IMR-90 (cell line): ENCODE measurements at regions not wholly inside any gene's neighbourhood (a gene's known extent, or its start where the extent isn't known, plus 50 kb on each side); places are given as distances from the start of the nearest gene placed in this dataset.

Experiments used
- ATAC-seq: fragments of 200-7000 bp; cut with Tn5 transposase; 2 replicates; pipeline ENCODE4 v1.9.1; 2020; ENCODE audit warnings: low read depth, mild to moderate bottlenecking, moderate library complexity
- BruUV-seq: library from RNA; stranded (reverse); fragments of 400-500 nt; replicated peaks from 2 replicates; lab custom pipeline; 2021; lab: Mats Ljungman, UMichigan
- CTCF ChIA-PET: fragments of 300-600 bp; formaldehyde crosslinking; extraction: SDS; loops from one replicate; lab custom pipeline; 2021; ENCODE audit warnings: antibody characterized with exemption; lab: Yijun Ruan, JAX
- POLR2A ChIA-PET: fragments of 300-600 bp; sonication (Branson Sonifier 250); formaldehyde crosslinking; loops from one replicate; lab custom pipeline; 2022; ENCODE audit warnings: antibody characterized with exemption; ENCODE audit not compliant: unreplicated experiment; lab: Charles Lee
- DNase-seq: peaks from one replicate; pipeline ENCODE4 v3.0.0; 2013
- H2AFZ ChIP-seq: replicated peaks from 2 replicates; pipeline ENCODE3; 2013; ENCODE audit warnings: low read length, mild to moderate bottlenecking; ENCODE audit not compliant: poor library complexity
- H2AK5ac ChIP-seq: 2 replicates; pipeline ENCODE4 v1.6.1; 2013; ENCODE audit warnings: low read depth, low read length, inconsistent platforms
- H2AK9ac ChIP-seq: replicated peaks from 2 replicates; pipeline ENCODE3; 2013; ENCODE audit warnings: mild to moderate bottlenecking, low read depth, low read length, moderate library complexity; ENCODE audit not compliant: poor library complexity
- H2BK120ac ChIP-seq: 2 replicates; pipeline ENCODE4 v1.6.1; 2013; ENCODE audit warnings: low read depth, low read length, inconsistent platforms
- H2BK15ac ChIP-seq: 3 replicates; pipeline ENCODE4 v1.6.1; 2013; ENCODE audit warnings: low read depth, low read length, inconsistent platforms
- H2BK20ac ChIP-seq: 2 replicates; pipeline ENCODE4 v1.6.1; 2013; ENCODE audit warnings: low read depth, mild to moderate bottlenecking, inconsistent platforms, low read length, moderate library complexity
- H2BK5ac ChIP-seq: 2 replicates; pipeline ENCODE4 v1.6.1; 2013; ENCODE audit warnings: mild to moderate bottlenecking, low read depth, low read length, inconsistent platforms; ENCODE audit not compliant: poor library complexity, severe bottlenecking
- H3K14ac ChIP-seq: replicated peaks from 2 replicates; pipeline ENCODE4 v1.6.1; 2013; ENCODE audit warnings: low read depth, low read length, inconsistent platforms
- H3K18ac ChIP-seq: 2 replicates; pipeline ENCODE4 v1.6.1; 2013; ENCODE audit warnings: low read depth, low read length, control low read depth
- H3K23ac ChIP-seq: 2 replicates; pipeline ENCODE4 v1.6.1; 2013; ENCODE audit warnings: low read depth, low read length, inconsistent platforms
- H3K27ac ChIP-seq: 2 replicates; pipeline ENCODE4 v1.5.1; 2013; ENCODE audit warnings: mild to moderate bottlenecking, control low read depth, low read length; ENCODE audit not compliant: insufficient read depth
- H3K27me3 ChIP-seq: 2 replicates; pipeline ENCODE4 v1.6.1; 2013; ENCODE audit warnings: low read length; ENCODE audit not compliant: control insufficient read depth, insufficient read depth
- H3K36me3 ChIP-seq: 2 replicates; pipeline ENCODE4 v1.6.1; 2013; ENCODE audit warnings: low read length, mixed read lengths; ENCODE audit not compliant: control insufficient read depth, insufficient read depth
- H3K4ac ChIP-seq: 2 replicates; pipeline ENCODE4 v1.6.1; 2013; ENCODE audit warnings: low read depth, low read length, inconsistent platforms
- H3K4me1 ChIP-seq: 2 replicates; pipeline ENCODE4 v1.6.1; 2013; ENCODE audit warnings: low read length, mixed read lengths; ENCODE audit not compliant: control insufficient read depth, insufficient read depth
- H3K4me2 ChIP-seq: 2 replicates; pipeline ENCODE4 v1.6.1; 2013; ENCODE audit warnings: low read depth, mild to moderate bottlenecking, control low read depth, low read length, moderate library complexity
- H3K4me3 ChIP-seq: 2 replicates; pipeline ENCODE4 v1.5.1; 2013; ENCODE audit warnings: low read depth, mild to moderate bottlenecking, control low read depth, low read length, moderate library complexity; ENCODE audit not compliant: insufficient read depth
- H3K56ac ChIP-seq: 2 replicates; pipeline ENCODE4 v1.6.1; 2013; ENCODE audit warnings: low read length, inconsistent platforms; ENCODE audit not compliant: insufficient read depth; ENCODE audit errors: extremely low read depth
- H3K79me1 ChIP-seq, 2 experiments: 2 replicates each; pipeline ENCODE4 v1.6.1; 2013; ENCODE audit warnings: low read length in 2 of 2, inconsistent platforms in 1 of 2, low read depth in 1 of 2
- H3K9ac ChIP-seq: 2 replicates; pipeline ENCODE4 v1.6.1; 2013; ENCODE audit warnings: low read depth, low read length, control low read depth
- H3K9me1 ChIP-seq: 2 replicates; pipeline ENCODE4 v1.6.1; 2013; ENCODE audit warnings: low read length, inconsistent platforms; ENCODE audit not compliant: insufficient read depth
- H3K9me3 ChIP-seq: 2 replicates; pipeline ENCODE4 v1.6.1; 2013; ENCODE audit warnings: low read length; ENCODE audit not compliant: control insufficient read depth, insufficient read depth
- H4K20me1 ChIP-seq: 2 replicates; pipeline ENCODE4 v1.6.1; 2013; ENCODE audit warnings: low read length, inconsistent platforms; ENCODE audit not compliant: insufficient read depth
- H4K5ac ChIP-seq: 2 replicates; pipeline ENCODE4 v1.6.1; 2013; ENCODE audit warnings: mild to moderate bottlenecking, low read depth, low read length, control low read depth
- H4K8ac ChIP-seq, 2 experiments: 2 replicates each; pipeline ENCODE4 v1.6.1; 2013; ENCODE audit warnings: low read depth in 2 of 2, low read length in 2 of 2, control low read depth in 1 of 2, inconsistent platforms in 1 of 2
- H4K91ac ChIP-seq: 2 replicates; pipeline ENCODE4 v1.6.1; 2013; ENCODE audit warnings: low read depth, low read length, inconsistent platforms; ENCODE audit not compliant: insufficient read depth
- MXI1 ChIP-seq: IDR thresholded peaks from 2 replicates; pipeline ENCODE4 v1.6.1; 2012; ENCODE audit warnings: low read depth, mild to moderate bottlenecking, low read length, moderate library complexity, borderline replicate concordance
- dilution Hi-C: fragments of 300-500 bp; cut with HindIII; formaldehyde crosslinking; loops from one replicate; pipeline ENCODE4 v1.14.3; 2018; ENCODE audit warnings: low sequenced_read_pairs; ENCODE audit not compliant: unreplicated experiment
- in situ Hi-C: fragments of 300-500 bp; cut with MboI; formaldehyde crosslinking; loops from 3 replicates; pipeline ENCODE4 v1.14.3; 2019; ENCODE audit warnings: low sequenced_read_pairs, inconsistent platforms, mixed read lengths
- intact Hi-C: fragments of 100-400 bp; cut with micrococcal nuclease; formaldehyde crosslinking; loops from 2 replicates; pipeline ENCODE4 v1.10.0; 2022

DNA sequence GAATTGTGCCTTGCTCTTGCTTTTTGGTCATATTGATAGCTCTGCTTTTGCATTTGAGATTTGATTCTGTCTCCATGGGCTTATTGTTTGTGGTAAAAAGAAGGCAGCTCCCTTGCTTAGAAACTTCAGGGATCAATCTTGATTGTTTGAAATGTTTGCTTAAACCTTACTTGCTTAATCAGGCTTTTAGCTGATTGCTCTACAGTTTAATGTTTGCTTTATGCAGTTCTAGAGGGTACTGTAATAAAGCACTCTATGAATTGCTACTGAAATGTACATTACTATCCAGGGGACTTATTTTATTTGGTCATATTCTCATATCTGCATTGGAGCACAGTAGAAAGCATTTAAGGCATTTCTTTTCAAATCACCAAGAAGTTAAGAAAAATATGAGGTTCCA is 545.4 kb upstream of the HS3ST5 start:
- Histone ChIP-seq H4K5ac (no peak overlapping the region), H2BK20ac (no peak overlapping the region), H3K27ac (no peak overlapping the region), H3K4me1 (no peaks in the 10 kb centered on the region), H3K14ac (no peak overlapping the region), H3K9me3 (peaks cover 2% of the 10 kb centered on the region; the same call in 1 of the 2 replicates), H3K4ac (no peak overlapping the region), H3K27me3 (no peaks in the 10 kb centered on the region), H2AFZ (no peak overlapping the region), H3K36me3 (no peaks in the 10 kb centered on the region), H2AK9ac (no peak overlapping the region), H2BK15ac (no peak overlapping the region), H3K18ac (no peak overlapping the region), H3K4me3 (no peak overlapping the region), H2BK120ac (no peak overlapping the region), H4K8ac (no peak overlapping the region), H3K23ac (no peak overlapping the region), H4K20me1 (no peaks in the 10 kb centered on the region), H4K91ac (no peak overlapping the region), H2BK5ac (no peak overlapping the region), H3K9ac (no peak overlapping the region), H2AK5ac (no peak overlapping the region), H3K56ac (no peak overlapping the region), H3K79me1 (no peaks in the 10 kb centered on the region), H3K4me2 (no peak overlapping the region), H3K9me1 (no peaks in the 10 kb centered on the region)
- CTCF ChIA-PET = no interaction called here
- dilution Hi-C loops = no loop called here
- BruUV-seq = no TSS peak
- ATAC-seq = no peak
- intact Hi-C loops = no loop called here
- no peak for TF ChIP-seq MXI1
- no peak for DNase-seq
- in situ Hi-C loops = no loop called here
- POLR2A ChIA-PET = no interaction called here
